HG03175 (cell line): ENCODE measurements at regions not wholly inside any gene's neighbourhood (a gene's known extent, or its start where the extent isn't known, plus 50 kb on each side); places are given as distances from the start of the nearest gene placed in this dataset.

Experiments
- ATAC-seq: cut with Tn5 transposase; IDR thresholded peaks from one replicate; pipeline ENCODE4 v1.9.1; 2021; ENCODE audit warnings: mild to moderate bottlenecking, moderate library complexity; ENCODE audit not compliant: unreplicated experiment

GRCh38 chr3:72380711-72381493 is 467.3 kb downstream of the SHQ1 start:
- ATAC-seq = no peak

- ATAC-seq = no peak
These were observed 468.1 kb downstream of the SHQ1 start for GRCh38 chr3:72380193-72380592.

- ATAC-seq = no peak
These were observed 468.6 kb downstream of the SHQ1 start for GRCh38 chr3:72379500-72380187.

GRCh38 chr3:72378287-72378686 is 470.0 kb downstream of the SHQ1 start:
- no peak for ATAC-seq

- ATAC-seq = no peak
These were observed 471.1 kb downstream of the SHQ1 start for GRCh38 chr3:72376956-72377710.

GRCh38 chr3:72375237-72376076 is 472.8 kb downstream of the SHQ1 start:
- ATAC-seq = no peak

GRCh38 chr3:72373139-72373538 is 475.1 kb downstream of the SHQ1 start:
- ATAC-seq = no peak

- ATAC-seq = no peak
These were observed 476.1 kb downstream of the SHQ1 start for GRCh38 chr3:72372161-72372560.

- ATAC-seq = no peak
These were observed 476.8 kb downstream of the SHQ1 start for GRCh38 chr3:72371431-72371830.

GRCh38 chr3:72370947-72371346 is 477.3 kb downstream of the SHQ1 start:
- ATAC-seq = no peak

GRCh38 chr3:72369681-72370080 is 478.6 kb downstream of the SHQ1 start:
- ATAC-seq = no peak

GRCh38 chr3:72368331-72368975 is 479.8 kb downstream of the SHQ1 start:
- ATAC-seq = no peak

GRCh38 chr3:72361990-72362389 is 486.3 kb downstream of the SHQ1 start:
- ATAC-seq = no peak

- ATAC-seq = no peak
These were observed 488.5 kb downstream of the SHQ1 start for GRCh38 chr3:72359743-72360142.

- ATAC-seq = no peak
These were observed 493.1 kb downstream of the SHQ1 start for GRCh38 chr3:72355168-72355567.

GRCh38 chr3:72354486-72354885 is 493.8 kb downstream of the SHQ1 start:
- ATAC-seq = no peak

- no peak for ATAC-seq
These were observed 494.8 kb downstream of the SHQ1 start for GRCh38 chr3:72353236-72354128.

GRCh38 chr3:72352176-72352575 is 496.1 kb downstream of the SHQ1 start:
- ATAC-seq = no peak

- ATAC-seq = no peak
These were observed 496.7 kb downstream of the SHQ1 start for GRCh38 chr3:72351536-72351935.
